DND-41 (cell line): ENCODE measurements at regions not wholly inside any gene's neighbourhood (a gene's known extent, or its start where the extent isn't known, plus 50 kb on each side); places are given as distances from the start of the nearest gene placed in this dataset.

Source experiments
- EZH2 ChIP-seq: IDR thresholded peaks from 3 replicates; pipeline ENCODE4 v1.6.1; 2012; ENCODE audit warnings: borderline replicate concordance, low read depth, mild to moderate bottlenecking, moderate library complexity, low read length, inconsistent platforms; ENCODE audit not compliant: severe bottlenecking
- TF ChIP-seq, protein P1 (sequence below): IDR thresholded peaks from 2 replicates; pipeline ENCODE4 v1.5.1; 2012; ENCODE audit warnings: borderline replicate concordance, low read length, moderate library complexity, mild to moderate bottlenecking; ENCODE audit not compliant: poor library complexity, severe bottlenecking; ENCODE audit errors: extremely low read depth

DNA sequence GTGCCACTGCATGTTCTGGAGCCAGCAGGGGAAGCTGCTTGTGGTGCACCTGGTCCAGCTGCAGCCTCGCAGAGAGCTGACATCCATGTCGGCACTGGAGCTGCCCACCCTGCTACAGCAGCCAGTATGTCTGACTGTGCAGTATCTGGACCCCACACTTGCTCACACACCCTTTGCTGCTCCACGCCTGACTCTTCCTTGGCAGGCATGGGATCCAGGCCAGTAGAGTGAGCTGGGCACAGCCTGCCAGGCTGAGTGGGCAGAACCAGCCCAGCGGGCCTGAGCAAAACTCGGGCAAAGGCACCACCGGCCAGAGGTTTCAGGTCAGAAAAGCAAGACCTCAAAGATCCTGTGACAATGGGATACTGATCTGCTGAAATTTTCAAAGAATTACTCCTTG is 690.1 kb downstream of the STPG2 start:
- TF ChIP-seq, protein P1, sequence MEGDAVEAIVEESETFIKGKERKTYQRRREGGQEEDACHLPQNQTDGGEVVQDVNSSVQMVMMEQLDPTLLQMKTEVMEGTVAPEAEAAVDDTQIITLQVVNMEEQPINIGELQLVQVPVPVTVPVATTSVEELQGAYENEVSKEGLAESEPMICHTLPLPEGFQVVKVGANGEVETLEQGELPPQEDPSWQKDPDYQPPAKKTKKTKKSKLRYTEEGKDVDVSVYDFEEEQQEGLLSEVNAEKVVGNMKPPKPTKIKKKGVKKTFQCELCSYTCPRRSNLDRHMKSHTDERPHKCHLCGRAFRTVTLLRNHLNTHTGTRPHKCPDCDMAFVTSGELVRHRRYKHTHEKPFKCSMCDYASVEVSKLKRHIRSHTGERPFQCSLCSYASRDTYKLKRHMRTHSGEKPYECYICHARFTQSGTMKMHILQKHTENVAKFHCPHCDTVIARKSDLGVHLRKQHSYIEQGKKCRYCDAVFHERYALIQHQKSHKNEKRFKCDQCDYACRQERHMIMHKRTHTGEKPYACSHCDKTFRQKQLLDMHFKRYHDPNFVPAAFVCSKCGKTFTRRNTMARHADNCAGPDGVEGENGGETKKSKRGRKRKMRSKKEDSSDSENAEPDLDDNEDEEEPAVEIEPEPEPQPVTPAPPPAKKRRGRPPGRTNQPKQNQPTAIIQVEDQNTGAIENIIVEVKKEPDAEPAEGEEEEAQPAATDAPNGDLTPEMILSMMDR, result no peak
- no peak for TF ChIP-seq EZH2
